IMR-90 (cell line): ENCODE measurements at regions not wholly inside any gene's neighbourhood (a gene's known extent, or its start where the extent isn't known, plus 50 kb on each side); places are given as distances from the start of the nearest gene placed in this dataset.

ENCODE experiments used
- ATAC-seq: fragments of 200-7000 bp; cut with Tn5 transposase; 2 replicates; pipeline ENCODE4 v1.9.1; 2020; ENCODE audit warnings: low read depth, mild to moderate bottlenecking, moderate library complexity
- BruUV-seq: library from RNA; stranded (reverse); fragments of 400-500 nt; replicated peaks from 2 replicates; lab custom pipeline; 2021; lab: Mats Ljungman, UMichigan
- CTCF ChIA-PET: fragments of 300-600 bp; formaldehyde crosslinking; extraction: SDS; loops from one replicate; lab custom pipeline; 2021; ENCODE audit warnings: antibody characterized with exemption; lab: Yijun Ruan, JAX
- POLR2A ChIA-PET: fragments of 300-600 bp; sonication (Branson Sonifier 250); formaldehyde crosslinking; loops from one replicate; lab custom pipeline; 2022; ENCODE audit warnings: antibody characterized with exemption; ENCODE audit not compliant: unreplicated experiment; lab: Charles Lee
- DNase-seq: peaks from one replicate; pipeline ENCODE4 v3.0.0; 2013
- H2AFZ ChIP-seq: replicated peaks from 2 replicates; pipeline ENCODE3; 2013; ENCODE audit warnings: low read length, mild to moderate bottlenecking; ENCODE audit not compliant: poor library complexity
- H2AK5ac ChIP-seq: 2 replicates; pipeline ENCODE4 v1.6.1; 2013; ENCODE audit warnings: low read depth, low read length, inconsistent platforms
- H2AK9ac ChIP-seq: replicated peaks from 2 replicates; pipeline ENCODE3; 2013; ENCODE audit warnings: mild to moderate bottlenecking, low read depth, low read length, moderate library complexity; ENCODE audit not compliant: poor library complexity
- H2BK120ac ChIP-seq: 2 replicates; pipeline ENCODE4 v1.6.1; 2013; ENCODE audit warnings: low read depth, low read length, inconsistent platforms
- H2BK15ac ChIP-seq: 3 replicates; pipeline ENCODE4 v1.6.1; 2013; ENCODE audit warnings: low read depth, low read length, inconsistent platforms
- H2BK20ac ChIP-seq: 2 replicates; pipeline ENCODE4 v1.6.1; 2013; ENCODE audit warnings: low read depth, mild to moderate bottlenecking, inconsistent platforms, low read length, moderate library complexity
- H2BK5ac ChIP-seq: 2 replicates; pipeline ENCODE4 v1.6.1; 2013; ENCODE audit warnings: mild to moderate bottlenecking, low read depth, low read length, inconsistent platforms; ENCODE audit not compliant: poor library complexity, severe bottlenecking
- H3K14ac ChIP-seq: replicated peaks from 2 replicates; pipeline ENCODE4 v1.6.1; 2013; ENCODE audit warnings: low read depth, low read length, inconsistent platforms
- H3K18ac ChIP-seq: 2 replicates; pipeline ENCODE4 v1.6.1; 2013; ENCODE audit warnings: low read depth, low read length, control low read depth
- H3K23ac ChIP-seq: 2 replicates; pipeline ENCODE4 v1.6.1; 2013; ENCODE audit warnings: low read depth, low read length, inconsistent platforms
- H3K27ac ChIP-seq: 2 replicates; pipeline ENCODE4 v1.5.1; 2013; ENCODE audit warnings: mild to moderate bottlenecking, control low read depth, low read length; ENCODE audit not compliant: insufficient read depth
- H3K27me3 ChIP-seq: 2 replicates; pipeline ENCODE4 v1.6.1; 2013; ENCODE audit warnings: low read length; ENCODE audit not compliant: control insufficient read depth, insufficient read depth
- H3K36me3 ChIP-seq: 2 replicates; pipeline ENCODE4 v1.6.1; 2013; ENCODE audit warnings: low read length, mixed read lengths; ENCODE audit not compliant: control insufficient read depth, insufficient read depth
- H3K4ac ChIP-seq: 2 replicates; pipeline ENCODE4 v1.6.1; 2013; ENCODE audit warnings: low read depth, low read length, inconsistent platforms
- H3K4me1 ChIP-seq: 2 replicates; pipeline ENCODE4 v1.6.1; 2013; ENCODE audit warnings: low read length, mixed read lengths; ENCODE audit not compliant: control insufficient read depth, insufficient read depth
- H3K4me2 ChIP-seq: 2 replicates; pipeline ENCODE4 v1.6.1; 2013; ENCODE audit warnings: low read depth, mild to moderate bottlenecking, control low read depth, low read length, moderate library complexity
- H3K4me3 ChIP-seq: 2 replicates; pipeline ENCODE4 v1.5.1; 2013; ENCODE audit warnings: low read depth, mild to moderate bottlenecking, control low read depth, low read length, moderate library complexity; ENCODE audit not compliant: insufficient read depth
- H3K56ac ChIP-seq: 2 replicates; pipeline ENCODE4 v1.6.1; 2013; ENCODE audit warnings: low read length, inconsistent platforms; ENCODE audit not compliant: insufficient read depth; ENCODE audit errors: extremely low read depth
- H3K79me1 ChIP-seq, 2 experiments: 2 replicates each; pipeline ENCODE4 v1.6.1; 2013; ENCODE audit warnings: low read length in 2 of 2, inconsistent platforms in 1 of 2, low read depth in 1 of 2
- H3K9ac ChIP-seq: 2 replicates; pipeline ENCODE4 v1.6.1; 2013; ENCODE audit warnings: low read depth, low read length, control low read depth
- H3K9me1 ChIP-seq: 2 replicates; pipeline ENCODE4 v1.6.1; 2013; ENCODE audit warnings: low read length, inconsistent platforms; ENCODE audit not compliant: insufficient read depth
- H3K9me3 ChIP-seq: 2 replicates; pipeline ENCODE4 v1.6.1; 2013; ENCODE audit warnings: low read length; ENCODE audit not compliant: control insufficient read depth, insufficient read depth
- H4K20me1 ChIP-seq: 2 replicates; pipeline ENCODE4 v1.6.1; 2013; ENCODE audit warnings: low read length, inconsistent platforms; ENCODE audit not compliant: insufficient read depth
- H4K5ac ChIP-seq: 2 replicates; pipeline ENCODE4 v1.6.1; 2013; ENCODE audit warnings: mild to moderate bottlenecking, low read depth, low read length, control low read depth
- H4K8ac ChIP-seq, 2 experiments: 2 replicates each; pipeline ENCODE4 v1.6.1; 2013; ENCODE audit warnings: low read depth in 2 of 2, low read length in 2 of 2, control low read depth in 1 of 2, inconsistent platforms in 1 of 2
- H4K91ac ChIP-seq: 2 replicates; pipeline ENCODE4 v1.6.1; 2013; ENCODE audit warnings: low read depth, low read length, inconsistent platforms; ENCODE audit not compliant: insufficient read depth
- MAZ ChIP-seq: IDR thresholded peaks from 2 replicates; pipeline ENCODE4 v1.6.1; 2012; ENCODE audit warnings: low read depth, mild to moderate bottlenecking, low read length, improper control_type of control experiment, moderate library complexity, borderline replicate concordance
- RAD21 ChIP-seq: IDR thresholded peaks from 2 replicates; pipeline ENCODE4 v1.6.1; 2012; ENCODE audit warnings: low read length, improper control_type of control experiment
- WGBS, 2 experiments: methylation state at CpG; one replicate each; pipeline versions ENCODE4 v1.1.5 to v1.1.7; 2013; ENCODE audit warnings: missing lambda C conversion rate in 2 of 2; ENCODE audit not compliant: insufficient read length in 1 of 2; ENCODE audit errors: extremely low coverage in 2 of 2; 5-methylcytosine and 5-hydroxymethylcytosine counted together
- dilution Hi-C: fragments of 300-500 bp; cut with HindIII; formaldehyde crosslinking; loops from one replicate; pipeline ENCODE4 v1.14.3; 2018; ENCODE audit warnings: low sequenced_read_pairs; ENCODE audit not compliant: unreplicated experiment
- in situ Hi-C: fragments of 300-500 bp; cut with MboI; formaldehyde crosslinking; loops from 3 replicates; pipeline ENCODE4 v1.14.3; 2019; ENCODE audit warnings: low sequenced_read_pairs, inconsistent platforms, mixed read lengths
- intact Hi-C: fragments of 100-400 bp; cut with micrococcal nuclease; formaldehyde crosslinking; loops from 2 replicates; pipeline ENCODE4 v1.10.0; 2022

GRCh38 chr5:8239198-8239597 is 370.2 kb downstream of the MTRR start:
- Histone ChIP-seq H3K27ac (no peak overlapping the region), H4K8ac (no peak overlapping the region), H3K4ac (no peak overlapping the region), H3K9ac (no peak overlapping the region), H4K20me1 (no peaks in the 10 kb centered on the region), H3K27me3 (no peaks in the 10 kb centered on the region), H2BK15ac (no peak overlapping the region), H2AK9ac (no peak overlapping the region), H3K23ac (no peak overlapping the region), H3K4me3 (no peak overlapping the region), H3K36me3 (no peaks in the 10 kb centered on the region), H3K56ac (no peak overlapping the region), H3K14ac (no peak overlapping the region), H2AFZ (no peak overlapping the region), H3K79me1 (no peaks in the 10 kb centered on the region), H2BK120ac (no peak overlapping the region), H3K9me1 (no peaks in the 10 kb centered on the region), H3K18ac (no peak overlapping the region), H2AK5ac (no peak overlapping the region), H3K9me3 (no peaks in the 10 kb centered on the region), H2BK5ac (no peak overlapping the region), H2BK20ac (no peak overlapping the region), H3K4me1 (no peaks in the 10 kb centered on the region), H4K5ac (no peak overlapping the region), H3K4me2 (no peak overlapping the region), H4K91ac (no peak overlapping the region)
- TF ChIP-seq RAD21 (no peak), MAZ (no peak)
- BruUV-seq: no TSS peak
- no peak for DNase-seq
- dilution Hi-C loops (no loop called here), in situ Hi-C loops (no loop called here), intact Hi-C loops (no loop called here)
- no peak for ATAC-seq
- 20% methylated on average over 2 of the region's 5 CpGs; no CpG with 5 or more reads in 1 of the 2 experiments for WGBS, 2 experiments
- ChIA-PET POLR2A (no interaction called here), CTCF (interaction anchor here (1.1 to 1.2 kb wide), 2 partner anchors 8 to 308 kb away, joined by 3 to 4 read pairs; no protein-coding TSS in a partner anchor)
